GM21515 (cell line): ENCODE measurements at regions not wholly inside any gene's neighbourhood (a gene's known extent, or its start where the extent isn't known, plus 50 kb on each side); places are given as distances from the start of the nearest gene placed in this dataset.
"Not testable (repeated sequence)": the region's sequence is repeated elsewhere in the genome, so short reads cannot be mapped to it uniquely, and the experiment has no call there.

Experiments
- ATAC-seq: cut with Tn5 transposase; IDR thresholded peaks from one replicate; pipeline ENCODE4 v1.9.1; 2021; ENCODE audit not compliant: unreplicated experiment

DNA sequence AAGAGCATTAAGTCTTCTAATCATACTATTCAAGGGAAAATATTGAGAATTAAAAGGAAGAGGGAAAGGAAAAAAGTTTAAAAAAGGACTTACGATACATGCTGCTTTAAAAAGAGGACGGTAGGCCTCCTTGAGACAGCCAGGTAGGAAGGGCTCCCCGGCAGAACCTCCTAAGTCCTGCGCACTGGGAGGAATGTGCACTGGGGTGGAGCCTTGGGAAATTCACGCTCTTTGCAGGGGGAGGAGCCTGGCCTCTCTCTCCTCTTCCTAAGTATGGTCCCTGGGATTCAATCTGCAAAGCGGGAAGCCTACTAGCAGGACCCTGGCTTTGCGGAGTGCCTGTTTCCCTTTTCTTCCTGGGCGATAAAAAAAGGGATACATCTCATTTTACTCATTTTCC, 553.0 kb downstream of the RPS29 start:
- ATAC-seq: no peak

- not testable (repeated sequence) for ATAC-seq
Measured at GRCh38 chr14:49031710-49032109, 554.5 kb downstream of the RPS29 start.

- no peak for ATAC-seq
Measured at GRCh38 chr14:49019467-49020115, 566.6 kb downstream of the RPS29 start.

GRCh38 chr14:49017447-49017846, 568.7 kb downstream of the RPS29 start:
- ATAC-seq: no peak

DNA sequence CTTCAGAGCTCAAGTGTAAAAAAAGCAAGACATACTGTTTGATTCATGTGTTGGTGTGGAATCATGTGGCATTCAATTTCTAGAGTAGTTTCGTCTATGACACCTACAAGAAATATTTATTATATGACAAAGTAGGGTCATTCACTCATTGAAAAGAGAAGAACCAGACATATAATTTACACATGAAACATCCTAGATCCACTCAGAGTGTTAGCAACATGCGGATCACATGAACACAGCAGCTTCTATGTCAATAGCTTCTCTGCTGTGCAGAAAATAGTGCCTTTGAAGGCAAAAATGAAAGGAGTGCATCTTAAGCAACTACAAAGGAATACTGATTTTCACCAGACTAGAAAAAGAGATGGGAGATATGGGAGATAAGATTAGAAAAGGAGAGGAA, 569.8 kb downstream of the RPS29 start:
- no peak for ATAC-seq

- no peak for ATAC-seq
Measured at GRCh38 chr14:49014476-49014875, 571.7 kb downstream of the RPS29 start.

DNA sequence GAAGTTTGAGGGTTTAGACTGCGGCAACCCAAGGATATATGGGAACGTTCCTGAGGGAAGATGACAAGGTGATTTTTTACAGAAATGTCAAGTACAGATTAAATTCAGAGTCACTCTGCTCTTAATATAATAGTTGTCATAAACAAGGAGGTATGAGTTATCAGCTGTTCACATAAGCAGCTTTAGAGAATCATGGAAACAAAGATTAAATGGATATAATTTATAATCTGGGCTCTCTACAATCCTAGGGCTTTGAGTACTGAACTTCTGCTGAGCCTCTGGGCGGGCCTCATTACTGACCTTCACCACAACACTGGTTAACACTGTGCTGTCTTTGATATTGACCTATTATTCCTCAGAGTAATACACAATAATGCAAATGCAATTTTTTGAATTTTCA, 577.8 kb downstream of the RPS29 start:
- no peak for ATAC-seq

DNA sequence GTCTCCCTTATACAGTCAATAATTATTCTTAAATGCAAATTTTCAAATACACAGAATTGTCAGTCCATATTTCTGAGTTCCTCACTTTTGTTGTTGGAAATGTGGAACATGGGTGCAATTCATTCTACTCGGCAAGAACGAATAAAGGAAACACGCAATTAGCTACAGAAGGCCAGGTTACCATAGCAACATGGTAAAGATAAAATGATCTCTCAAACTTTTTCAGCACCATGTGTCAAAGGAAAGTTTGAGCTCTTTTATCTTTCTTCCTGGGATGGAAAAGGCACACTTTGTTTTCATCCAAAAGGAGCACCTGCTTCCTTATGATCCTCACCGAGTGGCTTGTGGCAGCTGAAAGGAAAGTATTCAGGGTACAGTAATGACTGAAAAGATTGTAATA, 595.0 kb downstream of the RPS29 start:
- ATAC-seq: no peak

DNA sequence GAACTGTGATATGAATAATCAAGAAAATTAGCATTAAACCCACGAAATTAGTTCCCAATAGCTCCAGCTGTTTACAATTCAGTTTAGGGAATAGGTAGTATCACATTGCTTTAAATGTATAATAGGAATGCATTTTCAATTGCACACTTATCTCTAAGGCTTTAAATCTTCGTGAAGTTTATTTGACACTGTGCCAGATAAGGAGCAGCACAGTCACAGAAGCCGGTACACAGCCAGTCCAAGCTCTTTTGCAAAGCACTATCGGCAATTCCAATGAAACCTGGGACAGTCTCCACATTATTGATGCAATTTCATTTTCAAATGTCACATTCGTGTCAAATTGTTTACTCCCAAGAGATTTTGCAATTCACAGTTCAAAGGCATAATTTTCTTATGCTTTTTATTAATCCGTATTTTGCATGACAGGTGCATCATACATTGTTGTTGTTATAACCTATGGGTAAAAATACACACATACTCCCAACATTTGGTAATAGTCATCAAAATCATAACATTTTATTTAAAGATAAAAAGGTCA, 602.8 kb downstream of the RPS29 start:
- no peak for ATAC-seq

DNA sequence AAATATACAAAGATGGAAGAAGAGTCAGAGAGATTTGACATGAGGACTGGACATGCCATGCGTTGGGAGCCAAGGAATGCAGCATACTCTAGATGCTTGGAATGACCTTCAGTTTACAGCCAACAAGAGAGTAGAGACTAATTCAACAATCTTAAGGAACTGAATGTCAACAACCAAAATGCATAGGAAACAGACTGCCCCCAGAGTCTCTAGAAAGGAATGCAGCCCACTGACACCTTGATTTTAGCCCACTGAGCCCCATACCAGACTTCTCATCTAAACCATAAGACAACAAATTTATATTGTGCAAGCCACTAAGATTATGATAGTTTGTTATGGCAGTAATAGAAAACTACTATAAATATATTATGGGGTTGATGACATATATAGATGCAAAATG, 611.2 kb downstream of the RPS29 start:
- no peak for ATAC-seq

DNA sequence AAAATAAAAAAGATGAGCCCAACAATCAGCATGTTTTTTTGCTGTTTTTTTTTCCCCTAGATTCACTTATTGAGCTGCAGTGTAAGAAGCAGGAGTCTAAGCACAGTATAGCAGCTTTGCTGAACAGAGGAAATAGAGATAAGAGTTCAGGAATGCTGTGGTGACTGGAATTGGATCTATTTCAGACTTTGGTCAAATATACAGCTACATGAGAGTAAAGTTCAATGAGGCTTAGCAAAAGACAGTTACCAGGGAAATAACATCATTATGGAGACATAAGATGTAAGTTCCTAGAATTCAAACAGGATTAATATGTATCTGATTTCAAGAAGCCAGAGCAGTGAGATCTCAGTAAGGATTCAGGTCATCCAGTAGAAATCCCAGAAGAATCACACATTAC, 613.0 kb downstream of the RPS29 start:
- no peak for ATAC-seq

GRCh38 chr14:48970943-48971342, 615.2 kb downstream of the RPS29 start:
- no peak for ATAC-seq

- no peak for ATAC-seq
Measured at GRCh38 chr14:48967419-48967818, 618.8 kb downstream of the RPS29 start.

DNA sequence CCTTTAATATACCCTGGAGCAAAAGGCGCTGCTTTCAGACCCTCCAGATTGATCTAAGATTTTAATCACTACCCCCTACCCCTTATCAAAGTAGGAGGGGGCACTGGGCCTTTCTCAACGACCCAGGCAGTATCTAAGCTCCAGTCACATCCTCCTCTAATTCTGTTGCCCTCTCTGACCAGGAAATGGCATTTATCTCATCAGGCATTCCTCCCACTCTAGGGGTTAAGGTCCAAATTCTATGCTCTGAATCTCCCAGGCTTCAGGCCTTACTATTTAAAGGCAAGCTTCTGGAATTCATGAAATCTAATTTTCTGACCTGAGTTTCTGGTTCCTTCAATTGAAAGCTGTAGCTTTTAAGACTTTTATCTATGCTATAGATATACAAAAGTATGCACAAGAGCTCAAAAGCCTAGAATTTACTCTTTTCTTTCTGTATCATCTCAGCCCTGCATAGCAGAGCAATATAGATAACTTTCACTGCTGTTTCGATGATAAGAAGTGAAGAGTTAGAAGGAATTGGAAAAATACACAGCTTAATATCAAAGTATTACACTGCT, 622.9 kb downstream of the RPS29 start:
- ATAC-seq: no peak

DNA sequence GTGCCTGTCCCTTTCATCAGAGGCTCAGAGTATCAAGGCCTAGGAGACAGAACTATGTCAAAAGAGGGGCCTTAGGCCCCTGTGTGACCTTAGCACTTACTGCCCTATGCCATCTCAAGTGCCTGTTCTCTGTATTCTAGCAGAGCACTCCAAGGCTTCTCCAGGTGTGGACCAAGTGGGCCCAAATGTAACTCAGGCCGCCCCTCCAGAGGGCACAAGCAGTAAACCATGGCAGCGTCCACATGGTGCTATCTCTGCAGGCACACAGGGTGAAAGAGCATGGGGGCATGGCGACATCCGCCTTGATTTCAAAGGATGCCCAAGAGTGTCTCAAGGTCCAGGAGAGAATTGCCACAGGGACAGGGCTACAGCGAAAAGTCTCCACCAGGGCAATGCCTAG, 628.7 kb downstream of the RPS29 start:
- ATAC-seq: no peak

DNA sequence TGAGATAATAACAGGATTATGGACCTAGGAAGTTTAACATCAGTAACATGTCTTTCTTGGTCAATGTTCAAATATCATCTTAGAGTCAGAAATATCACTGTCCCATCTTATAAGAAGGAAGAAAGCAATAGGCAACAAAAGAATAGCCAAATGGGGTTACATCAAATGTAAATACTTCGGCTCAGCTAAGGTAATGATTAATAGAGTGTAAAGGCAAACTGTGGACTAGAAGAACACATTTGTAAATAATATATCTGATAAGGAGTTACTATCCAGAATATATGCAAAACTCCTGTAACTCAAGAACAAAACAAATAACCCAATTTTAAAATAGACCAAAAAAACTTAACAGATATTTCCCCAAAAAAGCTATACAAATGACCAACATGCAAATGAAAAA, 630.3 kb downstream of the RPS29 start:
- ATAC-seq: no peak

DNA sequence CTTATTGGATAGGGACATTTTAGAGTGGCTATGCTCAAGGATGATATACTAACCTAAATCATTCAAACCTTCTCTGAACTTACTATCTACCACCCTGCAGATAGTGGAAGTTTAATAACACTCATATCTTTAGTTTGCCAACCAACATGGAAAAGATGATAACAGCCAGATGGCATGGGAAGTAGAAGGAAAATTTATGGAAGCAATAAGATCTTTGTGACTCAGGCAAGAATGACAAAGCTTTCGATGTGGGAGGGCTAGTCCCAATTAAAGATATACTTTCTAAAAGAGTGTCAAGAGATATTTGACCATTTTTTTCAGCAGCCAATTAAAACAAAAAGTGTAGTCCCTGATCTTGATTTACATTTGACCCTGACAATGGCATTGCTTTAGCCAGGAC, 631.7 kb downstream of the RPS29 start:
- no peak for ATAC-seq

DNA sequence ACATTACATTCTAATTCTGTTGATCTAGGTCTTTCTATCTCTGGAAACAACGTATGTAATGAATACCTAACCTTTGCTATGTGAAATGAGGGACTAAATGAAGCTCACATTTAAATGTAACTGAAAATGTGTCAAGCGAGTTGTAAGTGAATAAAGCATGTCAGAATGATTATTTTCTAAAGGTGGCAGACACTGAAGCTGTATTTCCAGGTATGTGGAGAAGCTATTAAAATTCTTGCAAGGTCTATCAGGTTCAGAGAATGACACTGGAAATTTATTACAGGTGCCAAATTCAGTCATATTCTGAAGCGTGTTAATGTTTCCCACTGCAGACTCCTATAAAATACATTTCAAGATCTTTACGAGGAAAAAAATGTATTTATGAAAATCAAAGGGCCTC, 641.4 kb downstream of the RPS29 start:
- ATAC-seq: no peak

- ATAC-seq: no peak
Measured at GRCh38 chr14:48943913-48944312, 642.3 kb downstream of the RPS29 start.

GRCh38 chr14:48937541-48938195, 648.5 kb downstream of the RPS29 start:
- no peak for ATAC-seq

GRCh38 chr14:48936849-48937248, 649.3 kb downstream of the RPS29 start:
- ATAC-seq: no peak

- no peak for ATAC-seq
Measured at GRCh38 chr14:48936362-48936761, 649.8 kb downstream of the RPS29 start.
